ENCODE measurements at regions not wholly inside any gene's neighbourhood (a gene's known extent, or its start where the extent isn't known, plus 50 kb on each side); places are given as distances from the start of the nearest gene placed in this dataset.
"Not testable (repeated sequence)": the region's sequence is repeated elsewhere in the genome, so short reads cannot be mapped to it uniquely, and the experiment has no call there.

DNA sequence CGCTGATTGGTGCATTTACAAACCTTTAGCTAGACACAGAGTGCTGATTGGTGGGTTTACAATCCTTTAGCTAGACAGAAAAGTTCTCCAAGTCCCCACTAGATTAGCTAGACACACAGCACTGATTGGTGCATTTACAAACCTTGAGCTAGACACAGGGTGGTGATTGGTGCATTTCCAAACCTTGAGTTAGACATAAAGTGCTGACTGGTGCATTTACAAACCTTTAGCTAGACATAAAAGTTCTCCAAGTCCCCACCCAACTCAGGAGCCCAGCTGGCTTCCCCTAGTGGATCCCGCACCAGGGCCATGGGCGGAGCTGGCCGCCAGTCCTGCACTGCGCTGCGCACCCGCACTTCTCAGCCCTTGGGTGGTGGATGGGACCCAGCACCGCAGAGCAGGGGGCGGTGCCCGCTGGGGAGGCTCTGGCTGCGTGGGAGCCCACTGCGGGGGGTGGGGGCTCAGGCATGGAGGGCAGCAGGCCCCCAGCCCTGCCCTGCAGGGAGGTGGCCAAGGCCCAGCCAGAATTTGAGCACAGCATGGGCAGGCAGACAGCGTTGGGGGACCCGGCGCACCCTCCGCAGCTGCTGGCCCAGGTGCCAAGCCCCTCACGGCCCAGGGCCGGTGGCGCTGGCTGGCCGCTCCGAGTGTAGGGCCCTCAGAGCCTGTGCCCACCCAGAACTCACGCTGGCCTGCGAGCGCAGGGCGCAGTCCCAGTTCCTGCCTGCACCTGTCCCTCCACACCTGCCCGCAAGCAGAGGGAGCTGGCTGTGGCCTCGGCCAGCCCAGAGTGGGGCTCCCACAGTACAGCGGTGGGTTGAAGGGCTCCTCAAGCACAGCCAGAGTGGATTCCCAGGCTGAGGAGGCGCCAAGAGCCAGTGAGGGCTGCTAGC, 608.9 kb upstream of the LCORL start:
- DNase-seq (ENCODE audit: low read depth in 2 of 2, low spot score in 1 of 2): no peak

DNA sequence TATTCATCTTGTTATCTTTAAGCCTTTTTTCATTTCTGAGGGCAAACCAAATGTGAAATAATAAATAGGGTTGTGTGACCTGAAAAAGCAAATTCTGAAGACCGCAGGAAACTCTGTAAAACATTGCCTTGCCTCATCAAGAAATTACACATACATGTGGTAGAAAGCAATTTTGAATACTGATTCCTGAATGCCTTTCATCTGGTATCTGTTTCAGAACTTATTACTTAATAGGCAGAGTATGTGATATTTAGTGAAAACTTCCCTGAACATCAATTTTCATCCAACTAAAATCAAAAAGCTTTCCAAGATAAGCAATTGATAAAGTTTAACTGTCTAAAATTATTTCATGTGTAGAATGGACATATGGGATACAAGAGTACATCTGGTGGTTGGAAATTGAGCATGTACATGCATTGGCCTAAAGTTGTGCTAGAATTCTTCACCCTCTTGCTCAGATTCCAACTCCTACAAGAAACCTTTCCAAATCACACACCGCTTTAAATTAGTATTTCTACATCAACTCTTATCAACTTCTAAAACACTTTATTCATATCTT, 606.0 kb upstream of the LCORL start:
- no peak for DNase-seq (ENCODE audit: low read depth in 2 of 2, low spot score in 1 of 2)

DNA sequence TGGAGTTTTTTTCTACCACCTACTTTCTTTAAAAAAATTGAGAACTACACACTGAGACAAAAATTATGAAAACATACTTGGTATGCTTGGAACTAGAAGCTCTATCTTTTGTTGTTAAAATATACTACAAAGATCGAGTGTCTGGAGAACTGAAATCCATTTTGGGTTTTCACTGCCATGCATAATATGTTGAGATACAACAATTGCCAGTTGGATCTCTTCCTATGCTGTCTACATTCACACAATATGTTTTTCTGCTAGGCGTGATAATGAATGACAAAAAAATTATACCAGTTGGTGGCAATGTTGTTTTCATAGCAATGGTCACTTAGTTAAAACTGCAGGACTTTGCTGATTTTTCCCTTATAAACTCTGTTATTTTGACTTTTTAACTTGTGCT, 605.4 kb upstream of the LCORL start:
- DNase-seq (ENCODE audit: low read depth in 2 of 2, low spot score in 1 of 2): no peak

DNA sequence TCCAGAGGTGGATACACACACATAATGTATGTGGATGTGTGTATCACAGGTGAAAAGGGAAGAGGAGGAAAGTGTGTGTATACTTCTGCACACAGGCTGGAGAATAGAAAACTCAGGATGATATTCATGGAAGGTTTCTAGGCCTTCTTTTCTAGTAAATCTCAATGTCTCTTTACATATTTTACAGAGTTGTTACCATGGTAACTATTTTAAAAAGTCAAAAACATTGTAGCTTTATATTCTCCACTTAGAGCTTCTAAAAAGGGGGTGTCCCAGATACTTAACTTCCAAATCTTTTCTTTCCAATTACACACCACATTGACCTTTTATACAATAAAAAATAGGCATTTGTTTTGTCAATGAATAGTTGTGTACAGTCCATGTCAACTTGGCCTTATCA, 604.8 kb upstream of the LCORL start:
- DNase-seq (ENCODE audit: low read depth in 2 of 2, low spot score in 1 of 2): no peak

DNA sequence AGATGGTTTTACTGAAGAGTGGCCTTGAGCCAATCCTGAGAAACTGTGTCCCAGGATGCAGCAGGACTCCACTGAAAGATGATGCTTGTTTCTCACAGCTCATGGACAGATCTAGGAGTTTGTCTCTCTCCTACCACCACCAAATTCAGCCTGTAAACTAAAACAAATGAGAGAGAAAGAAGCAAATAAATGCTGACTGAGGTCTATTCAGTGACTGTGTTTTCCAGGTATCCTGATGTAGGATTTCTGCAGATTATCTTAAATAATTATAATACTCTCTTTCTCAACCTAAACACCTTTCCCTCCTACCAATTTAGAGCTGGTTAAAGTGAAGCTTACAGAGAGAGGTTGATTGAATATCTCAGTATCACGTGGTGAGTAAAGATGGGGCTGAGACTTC, 599.6 kb upstream of the LCORL start:
- no peak for DNase-seq (ENCODE audit: low read depth in 2 of 2, low spot score in 1 of 2)

DNA sequence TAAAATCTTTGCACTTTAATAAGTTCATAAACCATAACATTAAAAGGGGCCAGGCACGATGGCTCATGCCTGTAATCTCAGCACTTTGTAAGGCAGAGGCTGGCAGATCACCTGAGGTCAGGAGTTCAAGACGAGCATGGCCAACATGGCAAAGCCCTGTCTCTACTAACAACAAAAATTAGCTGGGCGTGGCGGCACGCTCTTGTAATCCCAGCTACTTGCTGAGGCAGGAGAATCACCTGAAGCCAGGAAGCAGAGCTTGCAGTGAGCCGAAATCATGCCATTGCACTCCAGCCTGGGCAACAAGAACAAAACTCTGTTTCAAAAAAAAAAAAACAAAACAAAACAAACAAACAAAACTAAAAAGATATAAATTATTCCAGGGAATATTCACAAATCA, 595.2 kb upstream of the LCORL start:
- no peak for DNase-seq (ENCODE audit: low read depth in 2 of 2, low spot score in 1 of 2)

DNA sequence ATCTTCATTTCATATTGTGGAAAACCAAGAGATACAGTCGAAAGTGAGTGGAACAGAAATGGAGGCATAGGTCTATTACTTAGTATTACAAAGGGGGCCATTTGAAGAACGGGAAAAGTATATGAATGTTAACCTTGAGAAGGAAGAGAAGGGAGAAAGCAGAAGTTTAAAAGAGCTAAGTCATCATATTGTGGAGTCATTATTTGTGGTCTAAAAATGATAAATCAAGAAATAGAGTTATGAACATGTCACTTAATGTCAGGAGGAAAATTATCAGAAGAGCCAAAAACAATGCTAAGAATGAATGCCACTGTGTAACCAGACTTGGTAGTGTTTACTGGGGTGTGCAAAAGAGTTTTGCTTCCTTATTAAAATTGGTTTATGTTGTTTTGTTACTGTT, 589.5 kb upstream of the LCORL start:
- DNase-seq (ENCODE audit: low read depth in 2 of 2, low spot score in 1 of 2): no peak

DNA sequence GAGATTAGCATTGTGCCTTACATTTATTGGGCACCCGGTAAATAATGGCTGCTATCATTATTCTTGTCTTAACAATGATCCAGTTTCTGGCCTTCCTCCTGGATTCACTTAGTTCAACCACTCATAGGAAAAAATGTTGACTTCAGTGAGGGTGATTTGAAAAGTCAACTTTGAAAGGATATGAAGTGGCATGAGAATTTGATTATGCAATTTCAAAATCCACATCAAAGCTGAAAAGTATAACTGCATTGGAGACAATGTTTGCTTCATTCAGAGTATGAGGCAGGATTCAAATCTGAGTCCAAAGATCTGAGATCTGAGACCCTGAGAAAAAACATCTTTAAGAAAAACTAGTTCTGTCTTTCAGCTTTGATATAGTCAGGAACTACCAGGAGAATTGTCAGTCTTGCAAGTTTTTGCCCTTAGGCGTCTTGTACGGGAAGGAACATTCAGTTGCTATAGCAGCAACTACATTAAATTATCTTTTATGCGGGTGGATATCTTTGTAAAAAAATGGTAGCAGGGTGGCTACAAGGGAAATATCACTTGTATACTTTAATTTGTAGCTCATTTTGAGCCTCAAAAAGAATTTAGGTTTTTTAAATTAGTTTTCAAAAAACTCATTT, 587.5 kb upstream of the LCORL start:
- no peak for DNase-seq (ENCODE audit: low read depth in 2 of 2, low spot score in 1 of 2)

DNA sequence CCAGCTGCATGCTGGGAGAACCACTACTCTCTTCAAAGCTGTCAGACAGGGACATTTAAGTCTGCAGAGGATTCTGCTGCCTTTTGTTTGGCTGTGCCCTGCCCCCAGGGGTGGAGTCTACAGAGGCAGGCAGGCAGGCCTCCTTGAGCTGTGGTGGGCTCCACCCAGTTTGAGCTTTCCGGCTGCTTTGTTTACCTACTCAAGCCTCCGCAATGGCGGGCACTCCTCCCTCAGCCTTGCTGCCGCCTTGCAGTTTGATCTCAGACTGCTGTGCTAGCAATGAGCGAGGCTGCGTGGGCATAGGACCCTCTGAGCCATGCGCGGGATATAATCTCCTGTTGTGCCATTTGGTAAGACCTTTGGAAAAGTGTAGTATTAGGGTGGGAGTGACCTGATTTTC, 581.1 kb upstream of the LCORL start:
- not testable (repeated sequence) for DNase-seq (ENCODE audit: low read depth in 2 of 2, low spot score in 1 of 2)

DNA sequence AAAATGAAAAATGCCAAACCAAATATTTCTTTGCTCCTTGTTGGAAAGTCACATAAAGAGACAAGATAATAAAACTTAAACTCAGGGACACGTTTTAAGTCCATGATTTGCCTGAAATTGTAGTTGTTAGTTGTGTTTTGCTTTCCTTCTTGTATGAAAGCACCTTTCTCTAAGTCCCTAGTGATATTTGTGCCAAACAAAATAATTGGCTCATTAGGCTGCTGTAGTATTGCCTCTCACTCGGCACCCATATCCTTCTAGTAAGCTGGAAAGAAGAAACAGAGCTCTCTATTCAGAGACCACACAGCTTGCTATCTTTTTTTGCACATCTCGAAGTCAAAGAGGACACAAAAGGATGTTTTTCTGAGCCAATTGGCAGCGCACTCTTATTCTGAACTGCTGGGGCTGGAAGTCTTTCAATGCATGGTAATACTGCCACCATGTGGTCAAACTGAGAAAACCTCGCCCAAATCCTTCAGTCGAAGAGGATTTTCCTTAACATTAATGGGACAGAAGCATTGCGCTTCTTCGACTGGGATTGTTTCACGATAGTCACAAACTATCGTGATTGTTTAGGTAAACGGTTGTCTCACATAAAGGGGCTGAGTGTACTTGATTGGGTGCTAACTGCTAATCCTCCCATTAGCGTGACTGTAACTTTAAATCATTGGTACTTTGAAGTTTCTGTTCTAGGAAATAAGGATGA, 571.9 kb upstream of the LCORL start:
- DNase-seq (ENCODE audit: low read depth in 2 of 2, low spot score in 1 of 2): peak in 1 of 2 donors; percentile 6

DNA sequence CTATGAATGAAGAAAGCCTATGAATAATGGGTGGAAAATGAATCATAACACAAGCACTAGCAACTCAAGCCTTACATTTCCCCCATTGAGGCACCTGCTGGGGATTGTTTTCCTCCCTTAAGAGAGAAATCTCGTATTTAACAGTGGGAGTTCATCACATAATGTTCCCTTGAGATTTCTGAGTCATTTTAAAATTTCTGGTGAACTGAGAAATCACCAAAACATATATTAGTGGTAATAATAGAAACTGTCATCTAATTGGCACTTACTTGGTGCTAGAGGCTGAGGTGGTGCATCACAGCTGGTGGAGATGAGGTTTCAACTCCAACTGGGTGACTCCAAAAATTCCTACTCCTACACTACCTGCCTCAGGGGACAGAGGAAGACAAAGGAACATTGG, 561.3 kb upstream of the LCORL start:
- no peak for DNase-seq (ENCODE audit: low read depth in 2 of 2, low spot score in 1 of 2)

DNA sequence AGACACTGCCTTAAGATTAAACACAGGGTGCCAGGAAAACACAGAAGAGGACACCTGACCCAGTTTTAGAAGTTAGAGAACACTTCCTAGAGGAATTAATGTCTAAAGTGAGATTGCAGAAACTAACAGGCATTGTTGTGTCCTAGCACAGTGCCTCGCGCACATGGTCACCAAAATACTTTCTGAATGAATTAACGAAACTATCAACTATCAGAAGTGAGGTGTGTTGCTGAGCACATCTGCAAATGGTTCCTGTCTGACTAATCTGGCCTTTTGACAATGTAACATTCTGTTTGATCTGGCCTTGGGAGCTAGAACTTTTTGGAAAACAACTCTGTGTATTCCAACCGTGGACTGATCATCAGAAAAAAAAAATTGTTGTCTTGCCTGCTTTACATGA, 556.8 kb upstream of the LCORL start:
- DNase-seq (ENCODE audit: low read depth in 2 of 2, low spot score in 1 of 2): no peak

DNA sequence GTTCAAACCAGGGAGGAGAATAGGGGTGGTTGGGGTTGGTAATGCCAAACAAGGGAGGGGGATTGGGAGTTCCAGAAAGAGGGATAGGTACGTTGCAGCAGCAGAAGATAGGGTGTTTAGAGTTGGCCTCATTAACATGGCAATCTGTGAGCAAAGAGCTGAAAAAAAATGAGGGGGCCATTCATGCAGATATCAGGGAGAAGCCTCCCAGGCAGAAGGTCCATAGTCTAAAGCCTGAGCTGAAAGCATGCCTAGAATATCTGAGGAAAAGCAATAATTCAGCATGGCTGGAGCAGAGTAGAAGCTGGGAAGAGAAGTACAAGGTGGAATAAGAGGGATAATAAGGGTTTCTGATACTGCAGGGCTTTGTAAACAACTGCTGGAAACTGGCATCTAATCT, 550.9 kb upstream of the LCORL start:
- no peak for DNase-seq (ENCODE audit: low read depth in 2 of 2, low spot score in 1 of 2)

DNA sequence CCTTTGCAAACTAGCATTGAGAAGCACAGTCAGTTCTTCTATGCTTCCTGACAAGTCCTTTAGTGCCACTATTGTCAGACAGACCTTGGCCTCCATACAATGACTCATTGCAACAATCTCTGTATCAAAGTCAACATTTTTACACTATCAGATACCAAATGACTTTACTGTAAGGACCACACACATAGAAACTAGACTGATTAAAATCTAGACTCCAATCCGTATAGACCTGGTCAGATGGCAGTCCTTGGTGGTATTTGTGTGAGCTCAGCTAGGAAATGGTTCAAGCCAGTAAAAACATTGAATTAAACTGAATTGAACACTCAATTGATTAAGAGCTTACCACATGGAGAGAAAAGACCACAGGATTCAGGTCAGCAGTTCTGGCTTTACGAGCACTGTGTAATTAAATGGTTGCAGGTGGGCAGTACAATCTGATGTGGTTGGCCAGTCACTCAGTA, 549.8 kb upstream of the LCORL start:
- DNase-seq (ENCODE audit: low read depth in 2 of 2, low spot score in 1 of 2): no peak

DNA sequence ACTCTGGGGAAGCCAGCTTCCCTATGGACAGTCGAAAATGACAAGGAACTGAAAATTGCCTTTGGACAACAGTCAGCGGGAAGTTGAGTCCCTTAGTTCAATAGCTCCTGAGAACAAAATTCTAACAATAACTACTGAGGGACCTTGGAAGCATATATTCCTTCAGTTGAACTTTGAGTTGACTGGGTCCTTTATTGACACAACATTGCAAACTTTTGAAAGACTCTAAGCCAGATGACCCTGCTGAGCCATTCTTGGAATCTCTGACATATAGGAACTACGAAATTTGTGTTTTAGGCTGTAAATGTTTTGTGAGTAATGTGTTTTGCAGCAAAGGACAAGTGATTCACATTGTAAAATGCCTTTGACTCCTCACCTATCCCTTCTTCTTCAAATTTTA, 548.8 kb upstream of the LCORL start:
- DNase-seq (ENCODE audit: low read depth in 2 of 2, low spot score in 1 of 2): no peak

DNA sequence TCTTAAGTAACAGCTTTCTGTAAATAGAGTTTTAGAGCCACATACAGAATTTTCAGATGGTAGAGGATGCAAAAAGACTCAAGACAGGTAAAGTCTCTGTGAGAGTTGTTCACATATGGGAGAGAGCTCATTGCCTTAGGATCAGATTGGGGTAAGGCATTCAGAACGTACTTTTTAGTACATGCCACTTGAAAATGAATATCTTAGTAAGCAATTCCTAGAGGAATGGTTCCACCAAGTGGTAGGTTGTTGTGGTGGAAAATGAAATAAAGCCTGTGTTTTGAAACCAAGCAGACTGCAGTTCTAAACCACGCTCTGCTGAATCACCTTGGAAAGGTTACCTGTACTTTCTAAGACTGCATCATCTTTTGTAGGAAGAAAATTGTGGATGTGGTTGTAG, 547.0 kb upstream of the LCORL start:
- no peak for DNase-seq (ENCODE audit: low read depth in 2 of 2, low spot score in 1 of 2)

DNA sequence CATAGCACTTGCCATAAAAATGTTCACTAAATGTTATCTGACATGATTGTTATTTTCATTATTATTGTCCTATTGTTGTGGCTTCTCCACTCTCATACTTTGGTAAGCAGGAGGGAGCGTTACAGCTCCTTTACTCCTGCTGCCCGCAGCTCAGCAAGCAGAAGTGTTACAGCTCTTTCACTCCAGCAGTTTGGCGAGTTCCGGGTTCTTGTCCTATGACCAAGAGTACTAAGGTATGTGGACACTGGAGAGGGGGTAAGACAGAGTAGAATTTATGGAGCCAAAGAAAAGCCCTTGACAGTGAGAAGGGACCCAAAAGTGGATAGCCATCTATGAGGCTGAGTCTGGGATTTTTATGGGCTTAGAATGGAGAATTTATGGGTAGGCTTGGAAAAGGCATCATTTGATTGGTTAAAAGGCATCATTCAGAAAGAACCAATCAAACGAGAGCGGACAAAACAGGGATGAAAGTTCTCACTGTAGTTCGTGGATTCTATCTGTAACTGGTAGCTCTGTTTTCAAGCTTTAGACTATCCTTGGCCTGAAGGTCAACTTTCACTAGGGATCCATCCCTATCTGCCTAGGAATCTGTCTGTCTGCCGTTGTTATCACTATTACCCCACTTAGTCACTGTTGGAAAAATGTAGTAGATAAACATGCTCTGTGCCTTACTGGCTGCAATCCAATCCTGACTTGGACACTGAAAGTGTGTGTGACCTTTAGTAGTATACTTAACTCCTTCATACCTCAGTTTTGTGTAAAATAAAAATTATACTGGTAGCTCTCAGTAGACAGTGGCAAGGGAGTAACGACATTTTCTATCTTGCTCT, 545.6 kb upstream of the LCORL start:
- no peak for DNase-seq (ENCODE audit: low read depth in 2 of 2, low spot score in 1 of 2)

DNA sequence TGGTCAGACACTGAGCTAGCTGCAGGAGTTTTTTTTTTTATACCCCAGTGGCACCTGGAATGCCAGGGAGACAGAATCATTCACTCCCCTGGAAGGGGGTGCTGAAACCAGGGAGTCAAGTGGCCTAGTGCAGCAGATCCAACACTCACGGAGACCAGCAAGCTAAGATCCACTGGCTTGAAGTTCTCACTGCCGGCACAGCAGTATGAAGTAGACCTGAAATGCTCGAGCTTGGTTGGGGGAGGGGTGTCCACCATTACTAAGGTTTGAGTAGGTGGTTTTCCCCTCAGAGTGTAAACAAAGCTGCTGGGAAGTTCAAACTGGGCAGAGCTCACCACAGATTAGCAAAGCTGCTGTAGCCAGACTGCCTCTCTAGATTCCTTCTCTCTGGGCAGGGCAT, 537.9 kb upstream of the LCORL start:
- DNase-seq (ENCODE audit: low read depth in 2 of 2, low spot score in 1 of 2): no peak

DNA sequence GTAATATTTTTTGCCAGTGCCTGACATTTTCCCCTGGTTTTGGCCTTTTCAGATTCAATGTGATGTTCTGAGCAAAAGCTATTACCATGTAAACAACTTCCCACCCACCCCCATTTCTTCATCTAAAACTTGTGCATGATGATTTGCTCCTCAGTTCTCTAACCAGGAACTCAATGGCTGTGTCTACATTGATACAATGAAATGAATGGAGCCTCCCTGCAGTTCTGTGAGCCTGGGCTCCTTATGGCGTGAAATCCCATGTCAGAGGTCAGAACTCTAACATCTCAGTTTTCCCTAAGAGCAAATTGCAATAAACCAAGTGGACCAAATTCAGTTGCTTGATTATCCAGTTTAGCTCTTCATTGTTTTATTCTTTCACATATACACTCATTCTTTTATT, 534.8 kb upstream of the LCORL start:
- DNase-seq (ENCODE audit: low read depth in 2 of 2, low spot score in 1 of 2): no peak

DNA sequence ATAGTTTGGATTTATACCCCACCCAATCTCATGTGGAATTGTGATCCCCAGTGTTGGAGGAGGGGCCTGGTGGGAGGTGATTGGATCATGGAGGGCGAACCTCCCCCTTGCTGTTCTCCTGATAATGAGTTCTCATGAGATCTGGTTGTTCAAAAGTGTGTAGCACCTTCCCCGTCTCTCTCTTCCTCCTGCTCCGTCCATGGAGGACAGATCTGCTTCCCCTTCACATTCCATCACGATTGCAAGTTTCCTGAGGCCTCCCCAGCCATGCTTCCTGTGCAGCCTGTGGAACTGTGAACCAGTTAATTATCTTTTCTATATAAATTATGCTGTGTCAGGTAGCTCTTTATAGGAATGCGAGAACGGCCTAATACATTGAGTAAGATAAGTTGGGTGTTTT, 518.8 kb upstream of the LCORL start:
- no peak for DNase-seq (ENCODE audit: low read depth in 2 of 2, low spot score in 1 of 2)

DNA sequence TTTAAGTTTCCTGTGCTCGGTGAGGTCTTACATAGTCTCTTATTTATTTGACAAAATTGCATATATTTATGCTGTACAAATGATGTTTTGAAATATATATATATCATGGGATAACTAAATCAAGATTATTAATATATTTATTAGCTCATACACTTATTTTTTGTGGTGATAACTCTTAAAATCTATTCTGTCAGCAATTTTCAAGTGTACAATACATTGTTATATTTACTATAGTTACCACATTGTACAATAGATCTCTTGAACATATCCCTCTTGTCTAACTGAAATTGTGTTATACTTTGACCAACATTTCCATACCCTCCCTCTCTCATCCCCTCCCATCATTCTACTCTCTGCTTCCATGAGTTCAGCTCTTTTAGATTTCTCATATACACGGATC, 516.6 kb upstream of the LCORL start:
- DNase-seq (ENCODE audit: low read depth in 2 of 2, low spot score in 1 of 2): no peak
